Karpas-422 (cell line): ENCODE measurements at regions not wholly inside any gene's neighbourhood (a gene's known extent, or its start where the extent isn't known, plus 50 kb on each side); places are given as distances from the start of the nearest gene placed in this dataset.

ENCODE experiments used
- DNase-seq: peaks from one replicate; pipeline ENCODE4 v3.0.0-alpha.2; 2015
- H2AFZ ChIP-seq: fragments of 200-600 bp; sonication (generic); 2 replicates; pipeline ENCODE4 v1.6.1; 2014; ENCODE audit warnings: antibody characterized with exemption, low read length, mixed read lengths
- H3K27ac ChIP-seq: fragments of 200-600 bp; sonication (generic); 2 replicates; pipeline ENCODE4 v1.5.1; 2014; ENCODE audit warnings: mild to moderate bottlenecking, low read length, moderate library complexity
- H3K27me3 ChIP-seq: fragments of 200-600 bp; sonication (generic); 2 replicates; pipeline ENCODE4 v1.6.1; 2014; ENCODE audit warnings: low read length, mixed read lengths
- H3K36me3 ChIP-seq: fragments of 200-600 bp; sonication (generic); 2 replicates; pipeline ENCODE4 v1.6.1; 2014; ENCODE audit warnings: low read length, mixed read lengths; ENCODE audit not compliant: insufficient read depth
- H3K4me1 ChIP-seq: fragments of 200-600 bp; sonication (generic); 2 replicates; pipeline ENCODE4 v1.6.1; 2014; ENCODE audit warnings: mild to moderate bottlenecking, low read length, mixed read lengths
- H3K4me2 ChIP-seq: fragments of 200-600 bp; sonication (generic); 2 replicates; pipeline ENCODE4 v1.6.1; 2014; ENCODE audit warnings: low read length, low read depth, mild to moderate bottlenecking; ENCODE audit not compliant: poor library complexity, severe bottlenecking
- H3K4me3 ChIP-seq: fragments of 200-600 bp; sonication (generic); 2 replicates; pipeline ENCODE4 v1.5.1; 2014; ENCODE audit warnings: mild to moderate bottlenecking, antibody characterized with exemption, low read length, mixed read lengths
- H3K79me2 ChIP-seq: fragments of 200-600 bp; sonication (generic); 2 replicates; pipeline ENCODE4 v1.6.1; 2014; ENCODE audit warnings: mild to moderate bottlenecking, low read length, mixed read lengths
- H3K9ac ChIP-seq: fragments of 200-600 bp; sonication (generic); 2 replicates; pipeline ENCODE4 v1.6.0; 2014; ENCODE audit warnings: low read length
- H3K9me2 ChIP-seq: fragments of 200-600 bp; sonication (generic), shearing (Covaris generic); replicated peaks from 2 replicates; pipeline ENCODE4 v1.6.0; 2014; ENCODE audit warnings: mild to moderate bottlenecking, low read length, moderate library complexity; ENCODE audit not compliant: insufficient read depth
- H3K9me3 ChIP-seq: fragments of 300-700, 200-600 bp; sonication (generic); 2 replicates; pipeline ENCODE4 v1.6.1; 2014; ENCODE audit warnings: low read length, mixed read lengths
- H4K20me1 ChIP-seq: fragments of 200-600 bp; sonication (generic); 2 replicates; pipeline ENCODE4 v1.6.1; 2014; ENCODE audit warnings: mild to moderate bottlenecking, antibody characterized with exemption, low read length, low read depth; ENCODE audit not compliant: insufficient read depth

DNA sequence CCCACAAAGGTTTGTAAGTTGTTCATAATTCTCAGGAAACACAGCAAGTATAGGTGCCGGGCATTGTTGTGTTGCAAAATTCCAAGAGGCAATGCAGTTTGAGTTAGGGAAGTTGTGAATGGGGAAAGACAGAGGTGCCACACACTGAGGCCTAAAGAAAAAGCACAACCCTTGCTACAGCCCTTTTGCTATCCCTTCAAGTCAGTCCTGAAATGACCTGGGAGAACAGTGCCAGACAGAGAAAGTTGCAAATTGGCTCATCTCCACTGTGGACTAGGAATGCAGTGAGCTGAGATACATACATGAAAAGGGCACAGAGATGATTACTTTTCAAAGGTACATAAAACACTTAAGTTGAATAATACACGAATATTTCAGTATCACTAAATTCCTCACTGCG, 213.3 kb upstream of the TMTC1 start:
- no peaks in the 10 kb centered on the region for H3K27me3 ChIP-seq
- no peak overlapping the region for H3K9ac ChIP-seq
- H3K79me2 ChIP-seq, result no peaks in the 10 kb centered on the region
- no peak overlapping the region for H3K4me3 ChIP-seq
- no peak overlapping the region for H3K27ac ChIP-seq
- DNase-seq, result no peak
- H3K4me2 ChIP-seq, result no peak overlapping the region
- H4K20me1 ChIP-seq, result no peaks in the 10 kb centered on the region
- H3K9me3 ChIP-seq, result no peaks in the 10 kb centered on the region
- H3K4me1 ChIP-seq, result no peaks in the 10 kb centered on the region
- no peaks in the 10 kb centered on the region for H3K36me3 ChIP-seq
- H3K9me2 ChIP-seq, result no peaks in the 10 kb centered on the region
- H2AFZ ChIP-seq, result no peak overlapping the region

DNA sequence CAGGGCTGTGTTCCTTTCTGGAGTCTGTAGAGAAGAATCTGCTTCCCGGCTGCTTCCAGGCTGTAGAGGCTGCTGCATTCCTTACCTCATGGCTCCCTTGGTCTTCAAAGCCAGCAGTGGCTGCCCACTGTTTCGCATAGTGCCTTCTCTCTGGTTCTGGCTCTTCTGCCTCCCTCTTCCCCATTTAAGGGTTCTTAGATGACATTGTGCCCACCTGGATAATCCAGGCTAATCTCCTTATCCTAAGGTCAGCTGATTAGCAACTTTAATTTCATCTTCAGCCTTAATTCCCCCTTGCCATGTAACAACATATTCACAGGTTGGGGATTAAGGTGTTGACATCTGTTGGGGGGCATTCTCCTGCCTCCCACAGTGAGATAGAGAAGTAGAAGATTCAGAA, 208.6 kb upstream of the TMTC1 start:
- no peaks in the 10 kb centered on the region for H3K4me1 ChIP-seq
- H4K20me1 ChIP-seq, result no peaks in the 10 kb centered on the region
- H3K4me2 ChIP-seq, result no peak overlapping the region
- no peaks in the 10 kb centered on the region for H3K9me2 ChIP-seq
- no peak overlapping the region for H2AFZ ChIP-seq
- H3K9ac ChIP-seq, result no peak overlapping the region
- no peak overlapping the region for H3K27ac ChIP-seq
- DNase-seq, result no peak
- no peaks in the 10 kb centered on the region for H3K79me2 ChIP-seq
- H3K4me3 ChIP-seq, result no peak overlapping the region
- H3K36me3 ChIP-seq, result no peaks in the 10 kb centered on the region
- no peaks in the 10 kb centered on the region for H3K27me3 ChIP-seq
- no peaks in the 10 kb centered on the region for H3K9me3 ChIP-seq

GRCh38 chr12:29991924-29992323, 208.2 kb upstream of the TMTC1 start:
- Histone ChIP-seq H3K79me2 (no peaks in the 10 kb centered on the region), H2AFZ (no peak overlapping the region), H3K4me3 (no peak overlapping the region), H3K4me1 (no peaks in the 10 kb centered on the region), H3K9me2 (no peaks in the 10 kb centered on the region), H3K9me3 (no peaks in the 10 kb centered on the region), H3K4me2 (no peak overlapping the region), H4K20me1 (no peaks in the 10 kb centered on the region), H3K27ac (no peak overlapping the region), H3K9ac (no peak overlapping the region), H3K36me3 (no peaks in the 10 kb centered on the region), H3K27me3 (no peaks in the 10 kb centered on the region)
- no peak for DNase-seq

GRCh38 chr12:29990971-29991370, 207.2 kb upstream of the TMTC1 start:
- Histone ChIP-seq H3K4me1 (no peaks in the 10 kb centered on the region), H3K79me2 (no peaks in the 10 kb centered on the region), H3K4me3 (no peak overlapping the region), H3K9me2 (no peaks in the 10 kb centered on the region), H3K9ac (no peak overlapping the region), H3K36me3 (no peaks in the 10 kb centered on the region), H4K20me1 (no peaks in the 10 kb centered on the region), H2AFZ (no peak overlapping the region), H3K4me2 (no peak overlapping the region), H3K27me3 (no peaks in the 10 kb centered on the region), H3K9me3 (no peaks in the 10 kb centered on the region), H3K27ac (no peak overlapping the region)
- DNase-seq, result no peak

DNA sequence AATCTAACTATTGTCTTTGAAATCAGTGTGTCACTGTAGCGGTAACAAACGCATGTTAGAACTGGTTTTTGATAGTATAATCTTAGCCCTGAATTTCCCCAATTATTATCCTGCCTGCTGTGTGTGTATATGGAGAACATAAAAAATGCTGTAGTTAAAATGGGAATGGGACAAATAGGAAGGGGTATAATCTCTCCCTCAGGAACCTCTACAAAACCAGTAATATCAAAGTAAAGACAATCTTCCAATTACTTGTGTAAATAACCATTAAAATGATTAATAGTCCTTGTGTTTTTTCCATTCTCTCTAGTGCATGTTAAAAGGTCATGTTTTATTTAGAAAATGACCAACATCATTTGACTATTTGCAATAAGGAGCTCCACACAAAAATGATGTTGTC, 200.1 kb upstream of the TMTC1 start:
- H4K20me1 ChIP-seq, result no peaks in the 10 kb centered on the region
- no peak overlapping the region for H3K27ac ChIP-seq
- no peak overlapping the region for H3K4me2 ChIP-seq
- no peak for DNase-seq
- H3K79me2 ChIP-seq, result no peaks in the 10 kb centered on the region
- no peaks in the 10 kb centered on the region for H3K4me1 ChIP-seq
- no peak overlapping the region for H2AFZ ChIP-seq
- no peak overlapping the region for H3K9ac ChIP-seq
- no peaks in the 10 kb centered on the region for H3K36me3 ChIP-seq
- no peaks in the 10 kb centered on the region for H3K9me3 ChIP-seq
- no peaks in the 10 kb centered on the region for H3K27me3 ChIP-seq
- H3K9me2 ChIP-seq, result no peaks in the 10 kb centered on the region
- no peak overlapping the region for H3K4me3 ChIP-seq

- Histone ChIP-seq H3K79me2 (no peaks in the 10 kb centered on the region), H3K4me1 (no peaks in the 10 kb centered on the region)
These were observed 196.6 kb upstream of the TMTC1 start for GRCh38 chr12:29980304-29980703.

GRCh38 chr12:29971446-29971845, 187.7 kb upstream of the TMTC1 start:
- Histone ChIP-seq H4K20me1 (no peaks in the 10 kb centered on the region), H3K9me2 (no peaks in the 10 kb centered on the region), H3K4me3 (no peak overlapping the region), H3K36me3 (no peaks in the 10 kb centered on the region), H3K79me2 (no peaks in the 10 kb centered on the region), H2AFZ (no peak overlapping the region), H3K4me1 (no peaks in the 10 kb centered on the region), H3K9me3 (no peaks in the 10 kb centered on the region), H3K9ac (no peak overlapping the region), H3K27me3 (no peaks in the 10 kb centered on the region), H3K4me2 (no peak overlapping the region), H3K27ac (no peak overlapping the region)
- DNase-seq, result no peak

More at GRCh38 chr12:29980304-29980703, 196.6 kb upstream of the TMTC1 start:
- H3K4me3 ChIP-seq, result no peak overlapping the region
- no peaks in the 10 kb centered on the region for H3K27me3 ChIP-seq
- no peak for DNase-seq
- no peaks in the 10 kb centered on the region for H4K20me1 ChIP-seq
- H3K9me2 ChIP-seq, result no peaks in the 10 kb centered on the region
- H3K9ac ChIP-seq, result no peak overlapping the region
- no peak overlapping the region for H3K4me2 ChIP-seq
- H3K9me3 ChIP-seq, result no peaks in the 10 kb centered on the region
- no peak overlapping the region for H2AFZ ChIP-seq
- H3K27ac ChIP-seq, result no peak overlapping the region
- no peaks in the 10 kb centered on the region for H3K36me3 ChIP-seq

GRCh38 chr12:29970501-29970900, 186.8 kb upstream of the TMTC1 start:
- no peaks in the 10 kb centered on the region for H3K27me3 ChIP-seq
- no peaks in the 10 kb centered on the region for H3K9me2 ChIP-seq
- H3K9me3 ChIP-seq, result no peaks in the 10 kb centered on the region
- H3K4me3 ChIP-seq, result no peak overlapping the region
- no peak overlapping the region for H3K4me2 ChIP-seq
- no peaks in the 10 kb centered on the region for H3K79me2 ChIP-seq
- no peaks in the 10 kb centered on the region for H3K36me3 ChIP-seq
- H3K4me1 ChIP-seq, result no peaks in the 10 kb centered on the region
- no peak for DNase-seq
- H2AFZ ChIP-seq, result no peak overlapping the region
- H3K27ac ChIP-seq, result no peak overlapping the region
- no peak overlapping the region for H3K9ac ChIP-seq
- no peaks in the 10 kb centered on the region for H4K20me1 ChIP-seq
